ENCODE measurements at regions not wholly inside any gene's neighbourhood (a gene's known extent, or its start where the extent isn't known, plus 50 kb on each side); places are given as distances from the start of the nearest gene placed in this dataset.

DNA sequence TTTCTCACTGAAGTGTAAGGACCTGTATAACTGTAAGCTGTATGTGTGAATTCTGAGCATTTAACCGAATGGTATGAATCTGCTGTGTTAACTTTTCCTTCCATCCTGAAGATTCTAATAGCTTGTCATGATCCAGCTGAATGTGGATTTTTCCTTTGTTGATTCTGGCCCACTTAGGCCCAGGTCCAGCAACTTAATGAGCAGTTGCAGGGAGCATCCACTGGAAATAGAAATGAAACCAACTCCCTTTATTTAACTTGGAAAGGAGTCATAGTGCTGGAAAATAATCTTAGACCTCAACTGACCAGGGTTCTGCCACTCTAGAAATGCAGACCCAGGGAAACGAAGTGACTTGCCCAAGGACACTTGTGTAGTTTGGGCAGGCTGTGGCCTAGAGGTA, 142.3 kb upstream of the MTNR1B start:
- Histone ChIP-seq H3K4me1 (ENCODE audit: control insufficient read depth in 4 of 4, insufficient read depth in 4 of 4, low read length in 3 of 4) (no peaks in the 10 kb centered on the region), H3K36me3 (ENCODE audit: control insufficient read depth in 4 of 4, insufficient read depth in 3 of 4, low read depth in 1 of 4, low read length in 3 of 4) (no peaks in the 10 kb centered on the region), H3K4me3 (ENCODE audit: low read depth in 1 of 3, low read length in 3 of 3) (no peak overlapping the region), H3K9me3 (ENCODE audit: control insufficient read depth in 4 of 4, low read length in 3 of 4) (no peaks in the 10 kb centered on the region), H3K27ac (ENCODE audit: low read depth in 1 of 2, low read length in 2 of 2) (no peak overlapping the region), H3K9ac (ENCODE audit: low read depth in 1 of 2, low read length in 2 of 2) (no peak overlapping the region), H3K27me3 (ENCODE audit: control insufficient read depth in 4 of 4, insufficient read depth in 4 of 4, low read length in 3 of 4) (no peaks in the 10 kb centered on the region)
- TF ChIP-seq FOXA2 (IDR thresholded peaks at IDR 0.05) (no peak), HNF4G (IDR thresholded peaks at IDR 0.05) (no peak), JUND (IDR thresholded peaks at IDR 0.05) (no peak), RAD21 (IDR thresholded peaks at IDR 0.05) (no peak), FOXA1 (IDR thresholded peaks at IDR 0.05) (no peak), TAF1 (conservative IDR thresholded peaks at IDR 0.05) (no peak), HNF4A (conservative IDR thresholded peaks at IDR 0.05) (no peak), SP1 (IDR thresholded peaks at IDR 0.05) (no peak), NR2F2 (IDR thresholded peaks at IDR 0.05) (no peak), EGR1 (IDR thresholded peaks at IDR 0.05; ENCODE audit: low read depth in 2 of 2) (no peak), YY1 (IDR thresholded peaks at IDR 0.05) (no peak), GABPA (IDR thresholded peaks at IDR 0.05 in 1 of 2, conservative IDR thresholded peaks at IDR 0.05 in 1 of 2) (no peak)
- TF ChIP-seq, protein P1, sequence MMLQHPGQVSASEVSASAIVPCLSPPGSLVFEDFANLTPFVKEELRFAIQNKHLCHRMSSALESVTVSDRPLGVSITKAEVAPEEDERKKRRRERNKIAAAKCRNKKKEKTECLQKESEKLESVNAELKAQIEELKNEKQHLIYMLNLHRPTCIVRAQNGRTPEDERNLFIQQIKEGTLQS (IDR thresholded peaks at IDR 0.05): no peak
- TF ChIP-seq, protein P2, sequence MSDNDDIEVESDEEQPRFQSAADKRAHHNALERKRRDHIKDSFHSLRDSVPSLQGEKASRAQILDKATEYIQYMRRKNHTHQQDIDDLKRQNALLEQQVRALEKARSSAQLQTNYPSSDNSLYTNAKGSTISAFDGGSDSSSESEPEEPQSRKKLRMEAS (IDR thresholded peaks at IDR 0.05): no peak
- TF ChIP-seq, protein P3, sequence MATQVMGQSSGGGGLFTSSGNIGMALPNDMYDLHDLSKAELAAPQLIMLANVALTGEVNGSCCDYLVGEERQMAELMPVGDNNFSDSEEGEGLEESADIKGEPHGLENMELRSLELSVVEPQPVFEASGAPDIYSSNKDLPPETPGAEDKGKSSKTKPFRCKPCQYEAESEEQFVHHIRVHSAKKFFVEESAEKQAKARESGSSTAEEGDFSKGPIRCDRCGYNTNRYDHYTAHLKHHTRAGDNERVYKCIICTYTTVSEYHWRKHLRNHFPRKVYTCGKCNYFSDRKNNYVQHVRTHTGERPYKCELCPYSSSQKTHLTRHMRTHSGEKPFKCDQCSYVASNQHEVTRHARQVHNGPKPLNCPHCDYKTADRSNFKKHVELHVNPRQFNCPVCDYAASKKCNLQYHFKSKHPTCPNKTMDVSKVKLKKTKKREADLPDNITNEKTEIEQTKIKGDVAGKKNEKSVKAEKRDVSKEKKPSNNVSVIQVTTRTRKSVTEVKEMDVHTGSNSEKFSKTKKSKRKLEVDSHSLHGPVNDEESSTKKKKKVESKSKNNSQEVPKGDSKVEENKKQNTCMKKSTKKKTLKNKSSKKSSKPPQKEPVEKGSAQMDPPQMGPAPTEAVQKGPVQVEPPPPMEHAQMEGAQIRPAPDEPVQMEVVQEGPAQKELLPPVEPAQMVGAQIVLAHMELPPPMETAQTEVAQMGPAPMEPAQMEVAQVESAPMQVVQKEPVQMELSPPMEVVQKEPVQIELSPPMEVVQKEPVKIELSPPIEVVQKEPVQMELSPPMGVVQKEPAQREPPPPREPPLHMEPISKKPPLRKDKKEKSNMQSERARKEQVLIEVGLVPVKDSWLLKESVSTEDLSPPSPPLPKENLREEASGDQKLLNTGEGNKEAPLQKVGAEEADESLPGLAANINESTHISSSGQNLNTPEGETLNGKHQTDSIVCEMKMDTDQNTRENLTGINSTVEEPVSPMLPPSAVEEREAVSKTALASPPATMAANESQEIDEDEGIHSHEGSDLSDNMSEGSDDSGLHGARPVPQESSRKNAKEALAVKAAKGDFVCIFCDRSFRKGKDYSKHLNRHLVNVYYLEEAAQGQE (IDR thresholded peaks at IDR 0.05): no peak
- TF ChIP-seq, protein P4, sequence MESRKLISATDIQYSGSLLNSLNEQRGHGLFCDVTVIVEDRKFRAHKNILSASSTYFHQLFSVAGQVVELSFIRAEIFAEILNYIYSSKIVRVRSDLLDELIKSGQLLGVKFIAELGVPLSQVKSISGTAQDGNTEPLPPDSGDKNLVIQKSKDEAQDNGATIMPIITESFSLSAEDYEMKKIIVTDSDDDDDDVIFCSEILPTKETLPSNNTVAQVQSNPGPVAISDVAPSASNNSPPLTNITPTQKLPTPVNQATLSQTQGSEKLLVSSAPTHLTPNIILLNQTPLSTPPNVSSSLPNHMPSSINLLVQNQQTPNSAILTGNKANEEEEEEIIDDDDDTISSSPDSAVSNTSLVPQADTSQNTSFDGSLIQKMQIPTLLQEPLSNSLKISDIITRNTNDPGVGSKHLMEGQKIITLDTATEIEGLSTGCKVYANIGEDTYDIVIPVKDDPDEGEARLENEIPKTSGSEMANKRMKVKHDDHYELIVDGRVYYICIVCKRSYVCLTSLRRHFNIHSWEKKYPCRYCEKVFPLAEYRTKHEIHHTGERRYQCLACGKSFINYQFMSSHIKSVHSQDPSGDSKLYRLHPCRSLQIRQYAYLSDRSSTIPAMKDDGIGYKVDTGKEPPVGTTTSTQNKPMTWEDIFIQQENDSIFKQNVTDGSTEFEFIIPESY (IDR thresholded peaks at IDR 0.05): no peak
- TF ChIP-seq, protein P5, sequence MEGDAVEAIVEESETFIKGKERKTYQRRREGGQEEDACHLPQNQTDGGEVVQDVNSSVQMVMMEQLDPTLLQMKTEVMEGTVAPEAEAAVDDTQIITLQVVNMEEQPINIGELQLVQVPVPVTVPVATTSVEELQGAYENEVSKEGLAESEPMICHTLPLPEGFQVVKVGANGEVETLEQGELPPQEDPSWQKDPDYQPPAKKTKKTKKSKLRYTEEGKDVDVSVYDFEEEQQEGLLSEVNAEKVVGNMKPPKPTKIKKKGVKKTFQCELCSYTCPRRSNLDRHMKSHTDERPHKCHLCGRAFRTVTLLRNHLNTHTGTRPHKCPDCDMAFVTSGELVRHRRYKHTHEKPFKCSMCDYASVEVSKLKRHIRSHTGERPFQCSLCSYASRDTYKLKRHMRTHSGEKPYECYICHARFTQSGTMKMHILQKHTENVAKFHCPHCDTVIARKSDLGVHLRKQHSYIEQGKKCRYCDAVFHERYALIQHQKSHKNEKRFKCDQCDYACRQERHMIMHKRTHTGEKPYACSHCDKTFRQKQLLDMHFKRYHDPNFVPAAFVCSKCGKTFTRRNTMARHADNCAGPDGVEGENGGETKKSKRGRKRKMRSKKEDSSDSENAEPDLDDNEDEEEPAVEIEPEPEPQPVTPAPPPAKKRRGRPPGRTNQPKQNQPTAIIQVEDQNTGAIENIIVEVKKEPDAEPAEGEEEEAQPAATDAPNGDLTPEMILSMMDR (IDR thresholded peaks at IDR 0.05; ENCODE audit: low read depth, low read length, missing input control): no peak
- DNase-seq (ENCODE audit: low spot score): no peak
- 73% methylated on average over 2 of the region's 2 CpGs for WGBS

DNA sequence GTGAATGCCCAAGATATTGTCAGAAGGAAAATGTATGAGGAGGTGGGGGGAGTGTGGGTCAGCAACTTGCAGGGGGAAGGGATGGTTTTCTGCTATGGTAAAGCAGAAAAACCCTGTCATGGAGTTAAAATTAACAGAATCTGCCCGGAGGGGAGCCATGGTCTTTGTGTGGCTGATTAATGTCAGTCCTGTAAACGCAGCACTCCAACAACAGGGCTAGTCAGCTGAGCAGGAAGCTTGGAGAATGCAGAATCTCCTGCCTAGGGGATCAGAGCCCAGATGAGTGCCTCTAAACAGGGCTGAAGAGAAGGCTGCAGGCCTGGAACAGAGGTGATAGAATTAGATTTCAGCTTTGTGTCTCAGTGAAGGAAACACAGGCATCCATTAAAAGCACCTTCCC, 140.9 kb upstream of the MTNR1B start:
- 30% methylated on average over 2 of the region's 2 CpGs for WGBS
- Histone ChIP-seq H3K27me3 (ENCODE audit: control insufficient read depth in 4 of 4, insufficient read depth in 4 of 4, low read length in 3 of 4) (no peaks in the 10 kb centered on the region), H3K27ac (ENCODE audit: low read depth in 1 of 2, low read length in 2 of 2) (no peak overlapping the region), H3K4me3 (ENCODE audit: low read depth in 1 of 3, low read length in 3 of 3) (no peak overlapping the region), H3K9ac (ENCODE audit: low read depth in 1 of 2, low read length in 2 of 2) (no peak overlapping the region), H3K9me3 (ENCODE audit: control insufficient read depth in 4 of 4, low read length in 3 of 4) (no peaks in the 10 kb centered on the region), H3K36me3 (ENCODE audit: control insufficient read depth in 4 of 4, insufficient read depth in 3 of 4, low read depth in 1 of 4, low read length in 3 of 4) (no peaks in the 10 kb centered on the region), H3K4me1 (ENCODE audit: control insufficient read depth in 4 of 4, insufficient read depth in 4 of 4, low read length in 3 of 4) (no peaks in the 10 kb centered on the region)
- TF ChIP-seq HNF4G (IDR thresholded peaks at IDR 0.05) (no peak), FOXA2 (IDR thresholded peaks at IDR 0.05) (no peak), TAF1 (conservative IDR thresholded peaks at IDR 0.05) (no peak), NR2F2 (IDR thresholded peaks at IDR 0.05) (no peak), HNF4A (conservative IDR thresholded peaks at IDR 0.05) (no peak)
- DNase-seq (ENCODE audit: low spot score): no peak

Data from liver (tissue), 8 donors.